ENCODE measurements at regions not wholly inside any gene's neighbourhood (a gene's known extent, or its start where the extent isn't known, plus 50 kb on each side); places are given as distances from the start of the nearest gene placed in this dataset.

DNA sequence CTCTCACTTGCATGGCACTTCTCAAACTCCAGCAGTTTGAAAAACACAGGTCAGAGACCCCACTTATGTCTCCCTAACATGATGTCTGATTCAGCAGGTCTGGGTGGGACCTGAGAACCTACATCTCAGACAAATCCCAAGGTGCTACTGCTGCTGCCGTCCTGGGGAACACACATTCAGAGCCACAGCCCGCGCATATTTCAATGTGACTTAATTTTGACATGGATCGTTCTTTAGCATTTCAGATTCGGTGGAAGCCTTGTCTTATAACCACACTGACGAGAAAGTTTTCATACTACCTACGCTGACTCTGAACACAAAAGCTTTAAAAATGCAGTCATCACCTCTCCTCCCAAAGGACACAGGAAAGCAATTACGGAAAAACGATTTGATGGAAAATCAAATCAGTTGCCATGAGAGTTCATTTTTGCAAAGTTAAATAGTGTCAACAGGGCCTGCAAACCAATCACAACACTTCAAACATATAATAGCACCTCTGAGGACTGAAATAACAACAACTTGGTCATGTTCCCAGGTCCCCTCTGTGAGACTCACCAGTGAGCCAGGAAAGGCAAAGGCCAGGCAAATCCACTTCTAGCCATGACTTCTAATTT lies 132.6 kb downstream of the SHANK2 start:
- H3K9me3 ChIP-seq, result no peaks in the 10 kb centered on the region
- H3K4me3 ChIP-seq, result no peak overlapping the region
- H3K36me3 ChIP-seq, result no peaks in the 10 kb centered on the region
- H3K27me3 ChIP-seq (replicated peaks; ENCODE audit: insufficient read depth), result no peaks in the 10 kb centered on the region
- H3K27ac ChIP-seq, result no peak overlapping the region
- no peak for DNase-seq (ENCODE audit: low spot score)
- intact Hi-C loops (cut with DNase I), result no loop called here
- WGBS, result 90% methylated on average over 9 of the region's 9 CpGs
- H3K4me1 ChIP-seq (replicated peaks), result no peaks in the 10 kb centered on the region
- TF ChIP-seq POLR2AphosphoS5 (IDR thresholded peaks at IDR 0.05), result no peak
- no peak for TF ChIP-seq POLR2A (IDR thresholded peaks at IDR 0.05)
- TF ChIP-seq, protein P1, sequence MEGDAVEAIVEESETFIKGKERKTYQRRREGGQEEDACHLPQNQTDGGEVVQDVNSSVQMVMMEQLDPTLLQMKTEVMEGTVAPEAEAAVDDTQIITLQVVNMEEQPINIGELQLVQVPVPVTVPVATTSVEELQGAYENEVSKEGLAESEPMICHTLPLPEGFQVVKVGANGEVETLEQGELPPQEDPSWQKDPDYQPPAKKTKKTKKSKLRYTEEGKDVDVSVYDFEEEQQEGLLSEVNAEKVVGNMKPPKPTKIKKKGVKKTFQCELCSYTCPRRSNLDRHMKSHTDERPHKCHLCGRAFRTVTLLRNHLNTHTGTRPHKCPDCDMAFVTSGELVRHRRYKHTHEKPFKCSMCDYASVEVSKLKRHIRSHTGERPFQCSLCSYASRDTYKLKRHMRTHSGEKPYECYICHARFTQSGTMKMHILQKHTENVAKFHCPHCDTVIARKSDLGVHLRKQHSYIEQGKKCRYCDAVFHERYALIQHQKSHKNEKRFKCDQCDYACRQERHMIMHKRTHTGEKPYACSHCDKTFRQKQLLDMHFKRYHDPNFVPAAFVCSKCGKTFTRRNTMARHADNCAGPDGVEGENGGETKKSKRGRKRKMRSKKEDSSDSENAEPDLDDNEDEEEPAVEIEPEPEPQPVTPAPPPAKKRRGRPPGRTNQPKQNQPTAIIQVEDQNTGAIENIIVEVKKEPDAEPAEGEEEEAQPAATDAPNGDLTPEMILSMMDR (IDR thresholded peaks at IDR 0.05), result no peak

DNA sequence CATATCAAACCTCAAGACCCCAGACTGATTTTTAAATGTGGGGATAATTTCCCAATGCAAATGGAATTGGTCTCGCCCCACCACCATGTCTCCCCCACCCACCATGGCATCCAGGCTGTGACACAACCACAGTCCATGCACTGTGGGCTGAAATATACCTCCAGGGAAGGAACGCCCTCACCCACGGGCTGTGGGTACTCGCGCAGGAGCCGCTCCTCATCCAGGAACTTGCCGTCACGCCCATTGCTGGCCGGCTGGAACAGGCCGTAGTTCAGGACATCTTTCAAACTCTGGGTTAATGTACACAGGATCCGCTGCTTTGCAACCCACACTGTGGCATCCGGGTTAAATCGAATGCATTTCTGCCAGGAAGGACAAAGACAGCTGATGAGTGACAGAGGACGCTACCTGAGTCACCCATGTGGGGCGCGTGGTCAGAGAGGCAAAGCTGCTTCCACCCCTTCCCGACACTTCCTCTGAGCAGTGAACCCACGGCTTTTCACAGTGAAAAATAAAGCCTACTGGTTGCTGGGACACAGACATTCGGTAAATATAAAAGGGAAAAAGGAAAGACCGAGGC lies 133.6 kb downstream of the SHANK2 start:
- Histone ChIP-seq H3K4me3 (no peak overlapping the region), H3K9me3 (no peaks in the 10 kb centered on the region), H3K27ac (no peak overlapping the region), H3K4me1 (replicated peaks) (no peaks in the 10 kb centered on the region), H3K36me3 (no peaks in the 10 kb centered on the region), H3K27me3 (replicated peaks; ENCODE audit: insufficient read depth) (no peaks in the 10 kb centered on the region)
- WGBS, result 90% methylated on average over 20 of the region's 20 CpGs
- DNase-seq (ENCODE audit: low spot score), result no peak
- intact Hi-C loops (cut with DNase I), result no loop called here
- TF ChIP-seq POLR2AphosphoS5 (IDR thresholded peaks at IDR 0.05) (no peak), POLR2A (IDR thresholded peaks at IDR 0.05) (no peak)
- TF ChIP-seq, protein P1 (IDR thresholded peaks at IDR 0.05), result no peak

DNA sequence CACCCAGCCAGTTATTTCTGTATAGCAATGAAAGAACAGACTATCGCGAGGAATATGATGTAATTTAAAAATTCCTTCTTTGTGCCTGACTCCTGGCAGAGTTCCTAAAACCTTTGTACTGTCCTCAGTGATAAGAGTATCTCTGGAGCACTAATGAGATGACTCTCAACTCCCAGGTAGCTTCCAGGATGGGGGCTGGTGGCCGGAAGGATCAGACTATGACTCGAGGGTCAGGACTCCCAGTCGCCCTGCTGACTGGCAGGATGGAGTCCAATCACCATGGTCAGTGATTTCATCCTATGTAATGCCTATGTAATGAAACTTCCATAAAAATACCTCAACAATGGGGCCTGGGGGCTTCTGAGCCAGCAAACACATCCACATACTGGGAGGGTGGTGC lies 135.1 kb downstream of the SHANK2 start:
- no peak overlapping the region for H3K27ac ChIP-seq
- DNase-seq (ENCODE audit: low spot score), result no peak
- H3K27me3 ChIP-seq (replicated peaks; ENCODE audit: insufficient read depth), result no peaks in the 10 kb centered on the region
- H3K4me3 ChIP-seq, result no peak overlapping the region
- peaks cover 12% of the 10 kb centered on the region for H3K4me1 ChIP-seq (replicated peaks)
- no peaks in the 10 kb centered on the region for H3K9me3 ChIP-seq
- 83% methylated on average over 5 of the region's 5 CpGs for WGBS
- intact Hi-C loops (cut with DNase I), result no loop called here
- TF ChIP-seq, protein P1 (IDR thresholded peaks at IDR 0.05), result no peak
- TF ChIP-seq POLR2AphosphoS5 (IDR thresholded peaks at IDR 0.05) (no peak), POLR2A (IDR thresholded peaks at IDR 0.05) (no peak)
- no peaks in the 10 kb centered on the region for H3K36me3 ChIP-seq

DNA sequence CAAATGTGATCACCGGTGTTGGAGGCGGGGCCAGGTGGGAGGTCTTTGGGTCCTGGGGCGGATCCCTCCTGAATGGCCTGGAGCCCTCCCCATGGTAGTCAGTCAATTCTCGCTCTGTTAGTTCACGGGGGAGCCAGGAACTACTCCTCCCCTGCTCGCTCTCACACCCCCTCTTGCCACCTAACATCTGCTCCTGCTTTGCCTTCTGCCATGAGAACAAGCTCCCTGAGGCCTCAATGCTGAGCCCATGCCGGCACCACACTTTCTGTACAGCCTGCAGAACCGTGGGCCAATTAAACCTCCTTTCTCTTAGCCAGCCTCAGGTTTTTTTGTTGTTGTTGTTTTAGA lies 135.7 kb downstream of the SHANK2 start:
- Histone ChIP-seq H3K27me3 (replicated peaks; ENCODE audit: insufficient read depth) (no peaks in the 10 kb centered on the region), H3K27ac (no peak overlapping the region), H3K36me3 (no peaks in the 10 kb centered on the region), H3K4me3 (no peak overlapping the region), H3K4me1 (replicated peaks) (peaks cover 12% of the 10 kb centered on the region), H3K9me3 (no peaks in the 10 kb centered on the region)
- intact Hi-C loops (cut with DNase I), result no loop called here
- DNase-seq (ENCODE audit: low spot score), result no peak
- 91% methylated on average over 8 of the region's 8 CpGs for WGBS
- TF ChIP-seq, protein P1 (IDR thresholded peaks at IDR 0.05), result no peak
- TF ChIP-seq POLR2AphosphoS5 (IDR thresholded peaks at IDR 0.05), result no peak
- TF ChIP-seq POLR2A (IDR thresholded peaks at IDR 0.05), result no peak
